ENCODE measurements at regions not wholly inside any gene's neighbourhood (a gene's known extent, or its start where the extent isn't known, plus 50 kb on each side); places are given as distances from the start of the nearest gene placed in this dataset.
"Not testable (repeated sequence)": the region's sequence is repeated elsewhere in the genome, so short reads cannot be mapped to it uniquely, and the experiment has no call there.

GRCh38 chr10:9057293-9057692 is 1002.8 kb downstream of the GATA3 start:
- H3K27ac ChIP-seq (replicated peaks; ENCODE audit: low read length); H3K9ac ChIP-seq (ENCODE audit: low read depth, low read length, poor library complexity); H4K8ac ChIP-seq (ENCODE audit: low read depth, low read length); H3K4ac ChIP-seq (ENCODE audit: low read length); H2BK5ac ChIP-seq (ENCODE audit: low read length); H3K4me2 ChIP-seq (ENCODE audit: insufficient read depth, low read length, poor library complexity, severe bottlenecking); H3K4me3 ChIP-seq (ENCODE audit: low read length in 2 of 2); H2AFZ ChIP-seq (ENCODE audit: low read length); H2BK12ac ChIP-seq (ENCODE audit: low read length); H2BK15ac ChIP-seq (ENCODE audit: low read length); H3K23ac ChIP-seq (ENCODE audit: low read depth, low read length, poor library complexity); H3K14ac ChIP-seq (ENCODE audit: low read length); H4K91ac ChIP-seq (ENCODE audit: low read depth, low read length, poor library complexity); H3K27me3 ChIP-seq (ENCODE audit: control insufficient read depth in 3 of 3, insufficient read depth in 3 of 3, low read depth in 1 of 3, low read length in 3 of 3); H3K36me3 ChIP-seq (replicated peaks in 1 of 2; ENCODE audit: control insufficient read depth in 2 of 2, insufficient read depth in 2 of 2, low read length in 2 of 2); H3K9me3 ChIP-seq (replicated peaks in 1 of 2; ENCODE audit: control insufficient read depth in 2 of 2, insufficient read depth in 1 of 2, low read depth in 1 of 2, low read length in 2 of 2); DNase-seq (ENCODE audit: low spot score); H3K4me1 ChIP-seq (ENCODE audit: control insufficient read depth in 2 of 2, insufficient read depth in 1 of 2, low read depth in 1 of 2, low read length in 2 of 2); H3K18ac ChIP-seq (ENCODE audit: low read length); H2BK120ac ChIP-seq (ENCODE audit: low read depth, low read length); H2AK5ac ChIP-seq (ENCODE audit: low read depth, low read length); H3K79me1 ChIP-seq (ENCODE audit: low read depth, low read length): not testable (repeated sequence)
- WGBS, 2 donors (ENCODE audit: extremely low coverage in 2 of 2, insufficient read length in 2 of 2, insufficient replicate concordance in 1 of 2): no CpG with 5 or more reads among the region's 17 CpGs

GRCh38 chr10:9060314-9060713 is 1005.8 kb downstream of the GATA3 start:
- Histone ChIP-seq H3K18ac (ENCODE audit: low read length) (no peak overlapping the region), H3K4me3 (ENCODE audit: low read length in 2 of 2) (no peak overlapping the region), H3K79me1 (ENCODE audit: low read depth, low read length) (no peaks in the 10 kb centered on the region), H2BK12ac (ENCODE audit: low read length) (no peak overlapping the region), H2BK120ac (ENCODE audit: low read depth, low read length) (no peak overlapping the region), H3K27ac (replicated peaks; ENCODE audit: low read length) (no peak overlapping the region), H3K4ac (ENCODE audit: low read length) (no peak overlapping the region), H3K36me3 (replicated peaks in 1 of 2; ENCODE audit: control insufficient read depth in 2 of 2, insufficient read depth in 2 of 2, low read length in 2 of 2) (no peaks in the 10 kb centered on the region), H4K8ac (ENCODE audit: low read depth, low read length) (no peak overlapping the region), H2BK5ac (ENCODE audit: low read length) (no peak overlapping the region), H3K9me3 (replicated peaks in 1 of 2; ENCODE audit: control insufficient read depth in 2 of 2, insufficient read depth in 1 of 2, low read depth in 1 of 2, low read length in 2 of 2) (no peaks in the 10 kb centered on the region), H2AFZ (ENCODE audit: low read length) (no peak overlapping the region), H3K4me2 (ENCODE audit: insufficient read depth, low read length, poor library complexity, severe bottlenecking) (no peak overlapping the region), H3K4me1 (ENCODE audit: control insufficient read depth in 2 of 2, insufficient read depth in 1 of 2, low read depth in 1 of 2, low read length in 2 of 2) (no peaks in the 10 kb centered on the region), H3K27me3 (ENCODE audit: control insufficient read depth in 3 of 3, insufficient read depth in 3 of 3, low read depth in 1 of 3, low read length in 3 of 3) (no peaks in the 10 kb centered on the region), H3K9ac (ENCODE audit: low read depth, low read length, poor library complexity) (no peak overlapping the region), H2AK5ac (ENCODE audit: low read depth, low read length) (no peak overlapping the region), H3K23ac (ENCODE audit: low read depth, low read length, poor library complexity) (no peak overlapping the region), H4K91ac (ENCODE audit: low read depth, low read length, poor library complexity) (no peak overlapping the region), H3K14ac (ENCODE audit: low read length) (no peak overlapping the region), H2BK15ac (ENCODE audit: low read length) (no peak overlapping the region)
- no peak for DNase-seq (ENCODE audit: low spot score)
- no CpG with 5 or more reads among the region's 2 CpGs for WGBS, 2 donors (ENCODE audit: extremely low coverage in 2 of 2, insufficient read length in 2 of 2, insufficient replicate concordance in 1 of 2)

GRCh38 chr10:9061871-9062270 is 1007.4 kb downstream of the GATA3 start:
- H3K14ac ChIP-seq (ENCODE audit: low read length): no peak overlapping the region
- no peak overlapping the region for H2BK5ac ChIP-seq (ENCODE audit: low read length)
- no peak overlapping the region for H4K91ac ChIP-seq (ENCODE audit: low read depth, low read length, poor library complexity)
- H2AFZ ChIP-seq (ENCODE audit: low read length): no peak overlapping the region
- H2BK120ac ChIP-seq (ENCODE audit: low read depth, low read length): no peak overlapping the region
- no peak overlapping the region for H3K18ac ChIP-seq (ENCODE audit: low read length)
- no peak overlapping the region for H3K27ac ChIP-seq (replicated peaks; ENCODE audit: low read length)
- no peak overlapping the region for H4K8ac ChIP-seq (ENCODE audit: low read depth, low read length)
- H3K9me3 ChIP-seq (replicated peaks in 1 of 2; ENCODE audit: control insufficient read depth in 2 of 2, insufficient read depth in 1 of 2, low read depth in 1 of 2, low read length in 2 of 2): no peaks in the 10 kb centered on the region
- H3K4me3 ChIP-seq (ENCODE audit: low read length in 2 of 2): no peak overlapping the region
- no peak for DNase-seq (ENCODE audit: low spot score)
- no peak overlapping the region for H2BK12ac ChIP-seq (ENCODE audit: low read length)
- H2BK15ac ChIP-seq (ENCODE audit: low read length): no peak overlapping the region
- no peaks in the 10 kb centered on the region for H3K79me1 ChIP-seq (ENCODE audit: low read depth, low read length)
- no peak overlapping the region for H2AK5ac ChIP-seq (ENCODE audit: low read depth, low read length)
- H3K36me3 ChIP-seq (replicated peaks in 1 of 2; ENCODE audit: control insufficient read depth in 2 of 2, insufficient read depth in 2 of 2, low read length in 2 of 2): no peaks in the 10 kb centered on the region
- H3K9ac ChIP-seq (ENCODE audit: low read depth, low read length, poor library complexity): no peak overlapping the region
- no CpG with 5 or more reads among the region's 3 CpGs for WGBS, 2 donors (ENCODE audit: extremely low coverage in 2 of 2, insufficient read length in 2 of 2, insufficient replicate concordance in 1 of 2)
- H3K23ac ChIP-seq (ENCODE audit: low read depth, low read length, poor library complexity): no peak overlapping the region
- no peaks in the 10 kb centered on the region for H3K4me1 ChIP-seq (ENCODE audit: control insufficient read depth in 2 of 2, insufficient read depth in 1 of 2, low read depth in 1 of 2, low read length in 2 of 2)
- H3K27me3 ChIP-seq (ENCODE audit: control insufficient read depth in 3 of 3, insufficient read depth in 3 of 3, low read depth in 1 of 3, low read length in 3 of 3): no peaks in the 10 kb centered on the region
- no peak overlapping the region for H3K4me2 ChIP-seq (ENCODE audit: insufficient read depth, low read length, poor library complexity, severe bottlenecking)
- H3K4ac ChIP-seq (ENCODE audit: low read length): no peak overlapping the region

GRCh38 chr10:9066152-9066551 is 1011.7 kb downstream of the GATA3 start:
- Histone ChIP-seq H3K18ac (ENCODE audit: low read length) (no peak overlapping the region), H3K9ac (ENCODE audit: low read depth, low read length, poor library complexity) (no peak overlapping the region), H3K27ac (replicated peaks; ENCODE audit: low read length) (no peak overlapping the region), H3K4me3 (ENCODE audit: low read length in 2 of 2) (no peak overlapping the region), H2BK12ac (ENCODE audit: low read length) (no peak overlapping the region), H2AK5ac (ENCODE audit: low read depth, low read length) (no peak overlapping the region), H3K4ac (ENCODE audit: low read length) (no peak overlapping the region), H3K14ac (ENCODE audit: low read length) (no peak overlapping the region), H4K8ac (ENCODE audit: low read depth, low read length) (no peak overlapping the region), H3K23ac (ENCODE audit: low read depth, low read length, poor library complexity) (no peak overlapping the region), H2BK5ac (ENCODE audit: low read length) (no peak overlapping the region), H3K36me3 (replicated peaks in 1 of 2; ENCODE audit: control insufficient read depth in 2 of 2, insufficient read depth in 2 of 2, low read length in 2 of 2) (no peaks in the 10 kb centered on the region), H2BK15ac (ENCODE audit: low read length) (no peak overlapping the region), H3K4me1 (ENCODE audit: control insufficient read depth in 2 of 2, insufficient read depth in 1 of 2, low read depth in 1 of 2, low read length in 2 of 2) (no peaks in the 10 kb centered on the region), H2AFZ (ENCODE audit: low read length) (no peak overlapping the region), H4K91ac (ENCODE audit: low read depth, low read length, poor library complexity) (no peak overlapping the region), H2BK120ac (ENCODE audit: low read depth, low read length) (no peak overlapping the region), H3K27me3 (ENCODE audit: control insufficient read depth in 3 of 3, insufficient read depth in 3 of 3, low read depth in 1 of 3, low read length in 3 of 3) (no peaks in the 10 kb centered on the region), H3K79me1 (ENCODE audit: low read depth, low read length) (no peaks in the 10 kb centered on the region), H3K9me3 (replicated peaks in 1 of 2; ENCODE audit: control insufficient read depth in 2 of 2, insufficient read depth in 1 of 2, low read depth in 1 of 2, low read length in 2 of 2) (no peaks in the 10 kb centered on the region), H3K4me2 (ENCODE audit: insufficient read depth, low read length, poor library complexity, severe bottlenecking) (no peak overlapping the region)
- no peak for DNase-seq (ENCODE audit: low spot score)
- no CpG with 5 or more reads among the region's 3 CpGs for WGBS, 2 donors (ENCODE audit: extremely low coverage in 2 of 2, insufficient read length in 2 of 2, insufficient replicate concordance in 1 of 2)

Data from neuronal stem cell (in vitro differentiated cells).